GM12874 (cell line): ENCODE measurements at regions not wholly inside any gene's neighbourhood (a gene's known extent, or its start where the extent isn't known, plus 50 kb on each side); places are given as distances from the start of the nearest gene placed in this dataset.

Source experiments
- CTCF ChIP-seq: IDR thresholded peaks from 2 replicates; pipeline ENCODE4 v1.5.1; 2011; ENCODE audit warnings: low read depth, mild to moderate bottlenecking, control low read depth, low read length, moderate library complexity; ENCODE audit not compliant: insufficient read depth

GRCh38 chr10:59104186-59104585 lies 72.3 kb upstream of the PHYHIPL start:
- TF ChIP-seq CTCF = no peak

GRCh38 chr10:59106441-59106840 lies 70.0 kb upstream of the PHYHIPL start:
- TF ChIP-seq CTCF = no peak

GRCh38 chr10:59107147-59107546 lies 69.3 kb upstream of the PHYHIPL start:
- TF ChIP-seq CTCF = no peak

- TF ChIP-seq CTCF = no peak
Observed at GRCh38 chr10:59108296-59108870, 68.1 kb upstream of the PHYHIPL start.

- no peak for TF ChIP-seq CTCF
Observed at GRCh38 chr10:59108886-59109288, 67.6 kb upstream of the PHYHIPL start.

- TF ChIP-seq CTCF = no peak
Observed at GRCh38 chr10:59109826-59110225, 66.6 kb upstream of the PHYHIPL start.

GRCh38 chr10:59124187-59124586 lies 52.3 kb upstream of the PHYHIPL start:
- TF ChIP-seq CTCF = no peak
